ENCODE measurements at regions not wholly inside any gene's neighbourhood (a gene's known extent, or its start where the extent isn't known, plus 50 kb on each side); places are given as distances from the start of the nearest gene placed in this dataset.
"Not testable (repeated sequence)": the region's sequence is repeated elsewhere in the genome, so short reads cannot be mapped to it uniquely, and the experiment has no call there.

DNA sequence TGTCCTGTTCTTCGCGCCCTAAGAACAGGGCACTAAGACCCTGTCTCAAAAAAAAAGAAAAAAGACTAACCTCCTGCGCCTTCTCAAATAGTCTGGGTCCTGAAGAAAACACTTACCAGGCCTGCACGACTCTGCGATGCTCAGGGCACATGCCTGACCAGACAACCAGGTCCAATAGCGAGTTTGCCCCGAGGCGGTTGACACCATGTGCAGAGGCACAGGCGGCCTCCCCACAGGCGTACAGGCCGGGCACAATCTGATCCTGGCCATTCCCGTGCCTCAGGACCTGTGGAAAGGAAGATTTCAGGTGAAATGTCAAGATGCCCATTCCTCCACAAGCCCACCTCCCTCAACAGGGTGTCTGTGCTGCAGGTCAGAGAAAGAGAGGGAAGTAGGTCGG is 65.9 kb upstream of the TNK2 start:
- not testable (repeated sequence) for DNase-seq (ENCODE audit: low read depth, low spot score)

GRCh38 chr3:195970873-195971272 is 62.5 kb upstream of the TNK2 start:
- DNase-seq (ENCODE audit: low read depth, low spot score), result not testable (repeated sequence)

DNA sequence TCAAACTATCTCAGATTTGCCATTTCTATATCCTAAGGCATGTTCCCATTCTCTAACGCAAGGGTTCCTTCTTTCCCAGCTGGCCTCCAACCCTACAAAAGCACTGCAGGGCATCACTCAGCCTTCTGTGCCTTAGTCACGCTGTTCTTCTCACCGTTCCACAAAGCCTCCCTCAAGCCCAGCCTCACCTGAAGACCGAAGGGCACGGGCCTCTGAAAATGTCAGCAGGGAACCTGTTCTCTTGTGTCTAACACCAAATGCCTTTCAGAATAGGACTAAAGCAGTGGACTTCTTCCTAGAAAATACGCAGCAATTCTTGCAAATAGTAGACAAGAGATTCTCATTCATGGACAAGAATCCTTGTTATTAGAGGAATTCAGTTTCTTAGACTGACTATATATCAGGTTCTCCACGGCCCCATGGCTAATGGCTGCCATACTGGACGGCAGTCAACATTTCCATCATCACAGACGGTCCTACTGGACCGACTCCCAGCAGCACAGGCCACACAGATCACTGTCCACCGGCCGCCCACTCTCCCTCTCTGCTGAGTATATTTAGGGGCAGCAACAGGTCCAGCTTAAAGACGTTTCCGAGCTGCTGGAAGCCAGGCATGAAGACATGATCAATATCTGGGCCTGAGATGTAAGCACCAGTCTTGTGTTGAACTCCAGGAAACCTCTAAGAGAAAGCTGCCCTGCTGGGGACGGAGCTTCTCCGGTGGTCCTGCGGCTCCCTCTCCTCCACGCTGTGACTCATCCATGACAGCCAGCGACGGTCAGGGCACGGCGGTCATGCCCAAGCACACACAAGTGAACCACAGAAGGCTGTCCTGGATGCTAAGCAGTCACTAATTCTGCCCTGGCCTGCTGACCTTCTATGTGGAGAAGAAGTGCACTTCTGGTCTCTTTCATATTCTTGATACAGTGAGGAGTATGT is 61.8 kb upstream of the TNK2 start:
- DNase-seq (ENCODE audit: low read depth, low spot score), result not testable (repeated sequence)

DNA sequence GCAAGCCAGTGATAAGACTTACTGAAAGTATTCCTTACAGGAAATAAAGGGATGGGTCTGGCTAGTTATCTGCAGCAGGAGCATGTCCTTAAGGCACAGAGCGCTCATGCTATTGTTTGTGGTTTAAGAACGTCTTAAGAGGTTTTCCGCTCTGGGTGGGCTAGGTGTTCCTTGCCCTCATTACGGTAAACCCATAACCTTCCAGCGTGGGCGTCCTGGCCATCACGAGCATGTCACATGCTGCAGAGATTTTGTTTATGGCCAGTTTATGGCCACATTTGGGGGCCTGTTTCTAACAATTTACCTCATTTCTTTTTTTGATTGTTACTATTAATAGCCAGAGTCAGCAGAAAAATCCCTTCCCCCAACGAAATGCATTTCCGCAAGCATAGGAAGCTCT is 61.0 kb upstream of the TNK2 start:
- not testable (repeated sequence) for DNase-seq (ENCODE audit: low read depth, low spot score)

DNA sequence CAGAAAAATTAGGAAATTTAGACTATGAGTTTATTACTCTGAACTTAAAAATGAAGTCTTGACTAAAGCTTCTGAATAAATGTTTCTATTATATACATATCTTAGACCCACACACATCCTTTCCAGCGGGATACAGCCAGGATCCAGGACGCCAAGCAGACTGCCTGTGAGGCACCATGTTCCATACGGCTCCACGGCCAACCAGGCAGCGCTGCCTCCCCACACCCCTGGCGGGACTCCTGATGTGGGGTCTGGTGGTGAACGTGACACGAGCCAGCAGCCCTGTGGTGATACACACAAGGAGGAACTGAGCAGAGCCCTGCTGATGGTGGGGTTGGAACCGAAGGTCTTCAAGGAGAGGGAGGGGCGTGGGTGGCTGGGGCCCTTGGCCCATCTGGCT is 59.8 kb upstream of the TNK2 start:
- not testable (repeated sequence) for DNase-seq (ENCODE audit: low read depth, low spot score)

DNA sequence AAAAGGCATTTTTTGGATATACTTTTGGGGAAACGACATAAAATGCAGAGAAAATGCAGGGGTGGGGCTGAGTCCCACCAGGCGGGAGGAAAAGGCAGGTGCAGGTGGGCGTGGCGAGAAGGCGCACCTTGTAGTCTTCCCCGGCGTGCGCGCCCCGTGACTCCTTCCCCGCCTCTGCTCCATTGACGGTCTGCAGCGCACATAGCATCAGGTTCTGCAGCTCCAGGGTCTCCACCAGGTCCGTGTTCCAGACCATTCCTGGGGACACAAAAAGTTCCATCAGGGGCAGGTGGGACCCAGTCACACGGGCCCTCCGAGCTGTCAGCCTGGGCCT is 59.0 kb upstream of the TNK2 start:
- DNase-seq (ENCODE audit: low read depth, low spot score), result not testable (repeated sequence)

GRCh38 chr3:195966563-195967386 is 58.4 kb upstream of the TNK2 start:
- not testable (repeated sequence) for DNase-seq (ENCODE audit: low read depth, low spot score)

DNA sequence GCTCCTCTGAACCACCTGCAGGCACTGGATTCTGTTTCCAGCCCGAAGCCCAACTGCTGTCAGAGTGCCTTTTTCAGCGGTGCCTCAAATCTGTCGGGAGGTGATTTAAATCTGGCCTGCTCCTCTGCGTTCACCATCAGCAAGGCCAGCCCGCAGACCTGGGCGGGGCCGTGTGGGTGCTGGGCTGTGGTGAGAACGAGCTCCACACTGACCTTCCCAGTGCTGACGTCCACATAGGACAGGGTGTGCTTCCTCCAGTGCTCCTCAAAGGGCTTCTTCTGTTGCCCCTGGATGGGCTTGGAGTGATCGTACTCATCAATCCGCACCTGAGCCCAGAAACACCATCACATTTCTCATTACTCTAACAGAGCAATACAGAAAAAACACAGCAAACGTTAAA is 56.9 kb upstream of the TNK2 start:
- DNase-seq (ENCODE audit: low read depth, low spot score), result not testable (repeated sequence)

DNA sequence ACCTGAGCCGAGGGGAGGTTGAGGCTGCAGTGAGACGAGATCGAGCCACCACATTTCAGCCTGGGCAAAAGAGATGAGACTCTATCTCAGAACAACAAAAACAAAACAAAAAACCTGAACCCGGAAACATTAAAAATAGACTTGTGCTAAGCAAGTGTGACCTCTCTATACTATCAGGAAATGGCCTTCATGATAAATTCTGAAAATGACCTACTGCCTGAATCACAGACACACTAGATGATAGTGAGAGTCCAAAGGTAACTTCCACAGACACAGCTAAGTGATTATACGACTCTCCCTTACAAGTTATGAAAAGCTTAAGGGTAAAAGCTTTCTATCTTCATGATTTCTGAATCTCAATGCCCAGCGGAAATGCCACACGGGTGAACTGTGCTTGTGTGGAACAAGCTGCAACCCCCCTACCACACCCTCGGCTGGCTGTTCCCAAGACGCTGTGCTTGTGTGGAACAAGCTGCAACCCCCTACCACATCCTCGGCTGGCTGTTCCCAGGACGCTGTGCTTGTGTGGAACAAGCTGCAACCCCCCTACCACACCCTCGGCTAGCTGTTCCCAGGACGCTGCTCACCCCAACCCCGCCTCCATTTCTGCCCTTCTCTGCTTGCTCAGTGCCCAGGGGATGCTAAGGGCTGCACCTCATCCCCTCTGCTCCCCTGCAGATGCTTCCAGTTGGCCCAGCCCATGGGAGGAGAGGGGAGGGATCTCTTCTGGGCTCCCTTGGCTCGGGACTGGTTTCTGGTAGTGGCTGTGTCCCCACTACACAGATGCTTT is 56.2 kb upstream of the TNK2 start:
- DNase-seq (ENCODE audit: low read depth, low spot score), result not testable (repeated sequence)

DNA sequence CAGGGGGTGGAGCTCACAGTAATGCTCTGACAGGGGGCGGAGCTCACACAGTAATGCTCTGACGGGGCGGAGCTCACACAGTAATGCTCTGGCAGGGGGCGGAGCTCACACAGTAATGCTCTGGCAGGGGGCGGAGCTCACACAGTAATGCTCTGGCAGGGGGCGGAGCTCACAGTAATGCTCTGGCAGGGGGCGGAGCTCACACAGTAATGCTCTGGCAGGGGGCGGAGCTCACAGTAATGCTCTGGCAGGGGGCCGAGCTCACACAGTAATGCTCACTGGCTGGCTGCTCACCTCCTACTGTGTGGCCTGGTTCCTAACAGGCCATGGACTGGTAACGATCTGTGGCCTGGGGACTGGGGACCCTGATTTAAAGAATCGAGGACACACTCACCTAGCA is 53.9 kb upstream of the TNK2 start:
- DNase-seq (ENCODE audit: low read depth, low spot score), result not testable (repeated sequence)

- not testable (repeated sequence) for DNase-seq (ENCODE audit: low read depth, low spot score)
Observed at GRCh38 chr3:195960971-195961775, 52.8 kb upstream of the TNK2 start.

GRCh38 chr3:195960164-195960563 is 51.8 kb upstream of the TNK2 start:
- DNase-seq (ENCODE audit: low read depth, low spot score), result not testable (repeated sequence)

GRCh38 chr3:195959367-195960157 is 51.2 kb upstream of the TNK2 start:
- not testable (repeated sequence) for DNase-seq (ENCODE audit: low read depth, low spot score)

- not testable (repeated sequence) for DNase-seq (ENCODE audit: low read depth, low spot score)
Observed at GRCh38 chr3:195958736-195959135, 50.4 kb upstream of the TNK2 start.
